AG09319 (cell line): ENCODE measurements at regions not wholly inside any gene's neighbourhood (a gene's known extent, or its start where the extent isn't known, plus 50 kb on each side); places are given as distances from the start of the nearest gene placed in this dataset.
A peak's percentile ranks its signal among the peaks of the same experiment; 100 is the strongest.

ENCODE experiments used
- DNase-seq: peaks from one replicate; pipeline ENCODE4 v3.0.0-alpha.2; 2010; ENCODE audit warnings: low read depth; ENCODE audit errors: extremely low read depth
- TF ChIP-seq, protein P1 (sequence below): IDR thresholded peaks from 2 replicates; pipeline ENCODE4 v1.5.1; 2011; ENCODE audit warnings: low read depth, mild to moderate bottlenecking, inconsistent platforms, low read length, moderate library complexity

DNA sequence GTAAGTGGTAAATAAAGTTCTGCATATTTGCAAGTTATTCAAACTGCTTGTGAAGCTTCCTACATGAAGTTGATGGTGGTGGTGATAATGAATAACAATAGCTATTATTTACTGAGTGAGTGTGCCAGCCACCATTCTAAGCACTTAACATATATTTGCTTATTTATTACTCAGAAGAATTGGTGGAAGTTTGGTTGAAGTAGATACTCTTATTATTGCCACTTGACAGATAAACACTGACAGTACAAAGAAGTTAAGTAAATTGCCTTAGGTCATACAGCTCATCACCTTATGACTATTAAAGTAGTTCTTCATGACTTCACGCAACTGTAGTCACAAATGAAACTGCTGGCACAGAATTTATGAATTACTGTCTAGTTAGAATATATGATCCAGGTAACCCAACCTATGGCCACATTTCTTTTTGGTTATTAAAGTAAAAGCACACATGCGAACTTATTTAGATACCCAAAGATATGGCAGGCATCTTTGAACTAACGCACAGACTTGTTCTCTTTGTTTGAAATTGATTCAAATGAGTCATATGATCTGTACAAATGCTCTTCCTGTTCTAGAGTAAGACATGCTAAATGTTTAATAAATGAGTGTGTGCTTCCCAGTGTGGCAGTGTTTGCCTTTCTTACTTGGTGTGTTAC lies 99.8 kb upstream of the NR2F2 start:
- no peak for DNase-seq
- TF ChIP-seq, protein P1, sequence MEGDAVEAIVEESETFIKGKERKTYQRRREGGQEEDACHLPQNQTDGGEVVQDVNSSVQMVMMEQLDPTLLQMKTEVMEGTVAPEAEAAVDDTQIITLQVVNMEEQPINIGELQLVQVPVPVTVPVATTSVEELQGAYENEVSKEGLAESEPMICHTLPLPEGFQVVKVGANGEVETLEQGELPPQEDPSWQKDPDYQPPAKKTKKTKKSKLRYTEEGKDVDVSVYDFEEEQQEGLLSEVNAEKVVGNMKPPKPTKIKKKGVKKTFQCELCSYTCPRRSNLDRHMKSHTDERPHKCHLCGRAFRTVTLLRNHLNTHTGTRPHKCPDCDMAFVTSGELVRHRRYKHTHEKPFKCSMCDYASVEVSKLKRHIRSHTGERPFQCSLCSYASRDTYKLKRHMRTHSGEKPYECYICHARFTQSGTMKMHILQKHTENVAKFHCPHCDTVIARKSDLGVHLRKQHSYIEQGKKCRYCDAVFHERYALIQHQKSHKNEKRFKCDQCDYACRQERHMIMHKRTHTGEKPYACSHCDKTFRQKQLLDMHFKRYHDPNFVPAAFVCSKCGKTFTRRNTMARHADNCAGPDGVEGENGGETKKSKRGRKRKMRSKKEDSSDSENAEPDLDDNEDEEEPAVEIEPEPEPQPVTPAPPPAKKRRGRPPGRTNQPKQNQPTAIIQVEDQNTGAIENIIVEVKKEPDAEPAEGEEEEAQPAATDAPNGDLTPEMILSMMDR, result no peak

DNA sequence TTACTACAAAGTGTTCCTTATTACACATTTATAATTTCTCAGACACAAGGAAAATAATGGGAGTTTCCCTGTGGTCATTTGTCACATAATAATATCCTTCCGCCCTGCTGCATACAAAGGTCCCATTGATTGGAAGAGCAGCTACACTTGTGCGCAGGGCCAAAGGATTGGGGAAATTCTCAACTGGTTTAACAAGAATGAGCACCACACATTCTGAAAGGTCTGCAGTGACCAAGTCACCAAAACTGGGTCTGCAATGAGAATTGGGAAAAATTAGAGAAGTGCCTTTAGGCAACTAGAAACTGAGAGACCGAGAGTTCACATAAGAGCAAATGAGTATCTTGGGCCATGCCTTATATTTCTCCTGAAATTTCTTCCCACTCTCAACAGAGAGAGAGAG lies 98.2 kb upstream of the NR2F2 start:
- DNase-seq, result no peak
- TF ChIP-seq, protein P1, result no peak

DNA sequence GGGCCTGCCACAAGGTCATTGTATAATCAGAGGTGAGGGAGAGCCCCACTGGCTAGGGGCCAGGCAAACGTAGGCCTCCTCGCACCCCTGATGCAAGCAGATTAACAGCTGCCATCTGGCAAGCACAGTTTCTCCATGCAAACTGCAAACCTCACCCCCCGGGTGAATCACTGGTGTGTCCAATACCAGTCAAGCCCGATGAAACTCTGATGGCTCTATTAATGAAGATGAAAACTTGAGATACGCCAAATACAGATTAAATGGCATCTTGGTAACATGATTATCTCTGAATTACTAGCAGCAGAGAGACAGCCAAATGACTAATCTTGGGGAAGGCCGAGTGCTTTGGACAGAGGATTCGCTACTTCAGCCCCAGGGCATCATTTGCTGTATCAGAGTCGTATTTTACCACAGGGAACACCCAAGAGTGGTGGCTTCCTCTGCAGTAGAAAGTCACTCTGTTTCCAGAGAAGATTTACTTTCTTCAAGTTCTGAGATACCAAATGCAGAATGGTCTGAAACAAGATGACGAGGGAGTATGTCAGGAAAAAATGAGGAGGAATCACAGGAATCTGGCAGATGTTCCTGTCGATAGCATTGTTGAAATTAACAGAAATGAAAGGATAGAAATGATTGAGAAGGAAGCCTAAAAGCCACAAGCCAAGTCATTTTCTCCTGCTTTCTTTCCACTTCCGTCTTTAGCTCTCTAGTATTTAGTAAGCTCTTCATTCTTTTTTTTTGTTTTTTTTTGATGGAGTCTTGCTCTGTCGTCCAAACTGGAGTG lies 96.2 kb upstream of the NR2F2 start:
- peak; percentile 80 for DNase-seq
- TF ChIP-seq, protein P1, result no peak

DNA sequence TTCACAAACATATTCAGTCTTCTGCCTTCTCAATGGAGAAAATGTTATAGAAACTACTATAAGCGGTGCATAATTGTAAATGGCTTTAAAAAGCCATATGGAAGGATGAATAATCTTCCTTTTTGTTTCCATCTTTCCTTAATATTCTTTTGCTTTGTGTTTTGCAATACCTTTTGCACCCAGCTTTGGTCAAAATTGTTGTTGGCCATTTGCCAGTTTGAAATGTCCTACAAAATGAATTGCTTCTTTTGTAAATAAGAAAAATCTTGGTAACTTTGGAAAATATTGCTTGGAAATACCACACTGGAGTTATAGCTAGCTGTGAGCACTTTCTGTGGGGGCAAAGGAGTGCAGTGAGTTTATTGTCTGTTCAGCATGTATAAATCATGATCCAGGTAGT lies 93.5 kb upstream of the NR2F2 start:
- no peak for DNase-seq
- TF ChIP-seq, protein P1, result no peak

DNA sequence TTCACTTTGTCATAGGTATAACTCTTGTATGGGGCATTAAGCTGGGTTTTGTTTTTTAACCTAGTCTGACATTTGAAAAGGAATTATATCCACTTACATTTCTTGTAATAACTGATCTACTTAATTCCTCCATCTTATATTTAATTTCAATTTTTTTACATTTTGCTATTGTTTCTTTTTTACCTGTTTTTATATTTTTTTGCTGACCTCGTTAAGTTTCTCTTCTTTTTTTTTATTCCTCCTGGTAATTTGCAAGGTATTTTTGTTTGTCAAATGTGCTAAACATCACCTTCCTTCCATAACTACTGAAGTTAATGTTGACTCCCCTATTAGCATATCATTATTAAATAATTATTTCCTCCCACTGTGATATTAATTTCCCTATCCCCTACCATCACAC lies 87.7 kb upstream of the NR2F2 start:
- TF ChIP-seq, protein P1, result no peak
- DNase-seq, result no peak

DNA sequence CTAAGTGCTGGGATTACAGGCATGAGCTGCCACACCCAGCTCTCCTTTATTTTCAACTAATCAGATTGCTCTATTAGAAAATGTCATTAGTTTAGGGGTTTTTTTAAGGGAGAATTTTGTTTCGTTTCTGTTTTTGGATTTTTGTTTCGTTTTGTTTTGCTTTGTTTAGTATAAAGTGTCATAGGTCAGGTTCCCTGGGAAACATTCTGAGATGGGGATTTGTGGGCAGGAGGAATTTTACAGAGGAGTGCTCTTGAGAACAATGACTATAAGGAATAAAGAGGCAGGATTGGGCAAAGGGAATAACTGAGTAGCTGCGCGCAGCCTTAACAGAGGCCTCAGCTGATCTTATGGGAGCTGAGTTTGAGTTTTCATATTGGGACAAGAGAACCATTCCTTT lies 86.8 kb upstream of the NR2F2 start:
- DNase-seq, result no peak
- TF ChIP-seq, protein P1, result no peak

DNA sequence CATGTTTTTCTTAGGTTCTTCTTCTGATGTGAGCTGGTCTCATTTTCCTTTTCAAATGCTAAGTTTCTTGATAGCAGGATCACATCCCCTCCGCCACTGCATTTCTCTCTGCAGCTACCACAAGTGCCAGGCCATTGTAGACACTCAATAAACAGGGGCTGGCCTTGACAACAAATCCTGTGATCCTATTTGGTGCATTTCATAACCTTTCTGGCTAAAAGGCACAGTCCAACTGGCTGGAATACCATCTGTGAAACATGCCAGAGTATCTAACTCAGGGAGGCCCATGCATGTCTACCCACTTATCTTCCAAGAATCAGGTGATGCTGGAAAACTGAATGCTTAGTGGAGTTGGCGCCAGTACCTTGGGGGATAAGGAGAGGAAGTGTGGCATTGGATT lies 85.2 kb upstream of the NR2F2 start:
- TF ChIP-seq, protein P1, result no peak

More for the DNA sequence above, 85.2 kb upstream of the NR2F2 start:
- DNase-seq, result no peak
